A549 (cell line): ENCODE measurements at regions not wholly inside any gene's neighbourhood (a gene's known extent, or its start where the extent isn't known, plus 50 kb on each side); places are given as distances from the start of the nearest gene placed in this dataset.
"Not testable (repeated sequence)": the region's sequence is repeated elsewhere in the genome, so short reads cannot be mapped to it uniquely, and the experiment has no call there.

Experiments used
- ATAC-seq, 2 experiments: fragments of 200-7000 bp in 1 of 2; fragments of >200 bp in 1 of 2; cut with Nextera tagmentation in 1 of 2; cut with Tn5 transposase in 1 of 2; 3 replicates each; pipeline versions ENCODE4 v1.8.0 to v1.9.1; 2018 to 2020; ENCODE audit warnings: mild to moderate bottlenecking in 1 of 2, moderate library complexity in 1 of 2
- CTCF ChIA-PET: fragments of 300-600 bp; sonication (Branson Sonifier 250); formaldehyde crosslinking; extraction: SDS; loops from one replicate; lab custom pipeline; 2021; ENCODE audit warnings: antibody characterized with exemption, inconsistent platforms; lab: Yijun Ruan, JAX
- POLR2A ChIA-PET: fragments of 350-600 bp; formaldehyde crosslinking; extraction: SDS; loops from one replicate; lab custom pipeline; 2021; ENCODE audit warnings: antibody characterized with exemption, inconsistent platforms; lab: Yijun Ruan, JAX
- DNase-seq, 2 experiments: peaks; one replicate each; pipeline versions ENCODE4 v3.0.0 to v3.0.0-alpha.2; 2011 to 2016; ENCODE audit warnings: low read depth in 1 of 2, low spot score in 1 of 2
- FAIRE-seq: peaks from 2 replicates; lab custom pipeline; 2011; peaks lifted over from hg19 to GRCh38; lab: Jason Lieb, UNC
- H3K27ac ChIP-seq, 2 experiments: fragments of >200 bp; sonication (Bioruptor Twin); formaldehyde crosslinking; 3 replicates each; pipeline ENCODE4 v1.5.1; 2016 to 2017
- H3K4me1 ChIP-seq: fragments of >200 bp; sonication (Bioruptor Twin); formaldehyde crosslinking; 3 replicates; pipeline ENCODE4 v1.6.1; 2016
- H3K4me2 ChIP-seq: fragments of >200 bp; sonication (Bioruptor Twin); formaldehyde crosslinking; 3 replicates; pipeline ENCODE4 v1.6.1; 2016
- H3K4me3 ChIP-seq: fragments of >200 bp; sonication (Bioruptor Twin); formaldehyde crosslinking; 3 replicates; pipeline ENCODE4 v1.5.1; 2016
- H3K9me3 ChIP-seq: fragments of >200 bp; sonication (Bioruptor Twin); formaldehyde crosslinking; 3 replicates; pipeline ENCODE4 v1.6.1; 2016
- BHLHE40 ChIP-seq: IDR thresholded peaks from 2 replicates; pipeline ENCODE4 v1.6.1; 2012; ENCODE audit warnings: low read depth, low read length, inconsistent platforms
- CHD4 ChIP-seq: fragments of 200-600 bp; sonication (generic); IDR thresholded peaks from 2 replicates; pipeline ENCODE4 v1.6.1; 2016; ENCODE audit warnings: antibody characterized with exemption, mild to moderate bottlenecking, borderline replicate concordance
- EP300 ChIP-seq, 2 experiments: fragments of >200 bp; sonication (Bioruptor Twin); formaldehyde crosslinking; IDR thresholded peaks; 2 replicates in 1 of 2; 3 replicates in 1 of 2; pipeline ENCODE4 v1.6.1; 2016 to 2017
- GATA3 ChIP-seq: IDR thresholded peaks from 2 replicates; pipeline ENCODE4 v1.6.1; 2012; ENCODE audit warnings: borderline replicate concordance
- HDAC2 ChIP-seq: fragments of 200-600 bp; sonication (generic); IDR thresholded peaks from 2 replicates; pipeline ENCODE4 v1.6.1; 2016
- HOXB5 ChIP-seq: fragments of 250-450 bp; sonication (Bioruptor Pico); IDR thresholded peaks from 2 replicates; pipeline ENCODE4 v1.5.0; 2020; ENCODE audit warnings: mild to moderate bottlenecking, moderate library complexity
- KDM5A ChIP-seq: fragments of 200-600 bp; sonication (generic); IDR thresholded peaks from 2 replicates; pipeline ENCODE4 v1.6.1; 2016; ENCODE audit warnings: antibody characterized with exemption, mild to moderate bottlenecking
- RARB ChIP-seq: fragments of 250-450 bp; sonication (Bioruptor Pico); IDR thresholded peaks from 2 replicates; pipeline ENCODE4 v1.8.0; 2021; ENCODE audit warnings: mild to moderate bottlenecking, moderate library complexity
- RNF2 ChIP-seq: fragments of 200-600 bp; sonication (generic); IDR thresholded peaks from 2 replicates; pipeline ENCODE4 v1.6.1; 2016; ENCODE audit warnings: low read depth, mild to moderate bottlenecking, antibody characterized with exemption, moderate library complexity, borderline replicate concordance
- ZC3H11A ChIP-seq: fragments of 450-650 bp; IDR thresholded peaks from 2 replicates; pipeline ENCODE4 v1.6.1; 2014; ENCODE audit warnings: antibody characterized with exemption, mild to moderate bottlenecking
- ZFP36 ChIP-seq: fragments of 450-650 bp; IDR thresholded peaks from 2 replicates; pipeline ENCODE4 v1.6.1; 2014; ENCODE audit warnings: borderline replicate concordance; ENCODE audit not compliant: partially characterized antibody
- WGBS: methylation state at CpG from one replicate; pipeline ENCODE4 v1.1.6; 2017; ENCODE audit errors: missing lambda C conversion rate; 5-methylcytosine and 5-hydroxymethylcytosine counted together
- TF ChIP-seq, protein P1 (sequence below): fragments of 200-600 bp; sonication (generic); IDR thresholded peaks from 2 replicates; pipeline ENCODE4 v1.6.1; 2016; ENCODE audit warnings: antibody characterized with exemption, mild to moderate bottlenecking, moderate library complexity
- TF ChIP-seq, protein P2 (sequence below): IDR thresholded peaks from 2 replicates; pipeline ENCODE4 v1.6.1; 2012
- TF ChIP-seq, protein P3 (sequence below): IDR thresholded peaks from 2 replicates; pipeline ENCODE4 v1.6.1; 2012
- TF ChIP-seq, protein P4 (sequence below): fragments of 250-450 bp; sonication (Bioruptor Pico); IDR thresholded peaks from 2 replicates; pipeline ENCODE4 v1.5.0; 2021; ENCODE audit warnings: mild to moderate bottlenecking, moderate library complexity, borderline replicate concordance
- TF ChIP-seq, protein P5 (sequence below): fragments of >200 bp; sonication (Bioruptor Twin); formaldehyde crosslinking; IDR thresholded peaks from 3 replicates; pipeline ENCODE4 v1.5.1; 2016

DNA sequence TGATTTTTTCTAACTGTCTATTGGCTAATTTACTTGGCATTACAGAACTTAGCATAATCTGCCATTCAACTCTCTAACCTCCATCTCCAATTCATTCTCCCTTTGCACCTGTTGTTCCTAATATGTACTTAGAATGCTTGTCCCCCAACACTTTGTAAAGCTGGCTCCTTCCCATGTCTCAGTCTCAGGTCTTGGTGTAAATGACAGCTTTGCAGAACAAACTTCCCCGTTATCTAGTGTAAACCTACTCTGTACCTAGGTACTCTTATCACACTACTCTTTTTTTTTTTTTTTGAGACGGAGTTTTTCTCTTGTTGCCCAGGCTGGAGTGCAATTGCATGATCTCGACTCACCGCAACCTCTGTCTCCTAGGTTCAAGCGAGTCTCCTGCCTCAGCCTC, 77.2 kb upstream of the CTNNA1 start (continued):
- TF ChIP-seq ZFP36: no peak

DNA sequence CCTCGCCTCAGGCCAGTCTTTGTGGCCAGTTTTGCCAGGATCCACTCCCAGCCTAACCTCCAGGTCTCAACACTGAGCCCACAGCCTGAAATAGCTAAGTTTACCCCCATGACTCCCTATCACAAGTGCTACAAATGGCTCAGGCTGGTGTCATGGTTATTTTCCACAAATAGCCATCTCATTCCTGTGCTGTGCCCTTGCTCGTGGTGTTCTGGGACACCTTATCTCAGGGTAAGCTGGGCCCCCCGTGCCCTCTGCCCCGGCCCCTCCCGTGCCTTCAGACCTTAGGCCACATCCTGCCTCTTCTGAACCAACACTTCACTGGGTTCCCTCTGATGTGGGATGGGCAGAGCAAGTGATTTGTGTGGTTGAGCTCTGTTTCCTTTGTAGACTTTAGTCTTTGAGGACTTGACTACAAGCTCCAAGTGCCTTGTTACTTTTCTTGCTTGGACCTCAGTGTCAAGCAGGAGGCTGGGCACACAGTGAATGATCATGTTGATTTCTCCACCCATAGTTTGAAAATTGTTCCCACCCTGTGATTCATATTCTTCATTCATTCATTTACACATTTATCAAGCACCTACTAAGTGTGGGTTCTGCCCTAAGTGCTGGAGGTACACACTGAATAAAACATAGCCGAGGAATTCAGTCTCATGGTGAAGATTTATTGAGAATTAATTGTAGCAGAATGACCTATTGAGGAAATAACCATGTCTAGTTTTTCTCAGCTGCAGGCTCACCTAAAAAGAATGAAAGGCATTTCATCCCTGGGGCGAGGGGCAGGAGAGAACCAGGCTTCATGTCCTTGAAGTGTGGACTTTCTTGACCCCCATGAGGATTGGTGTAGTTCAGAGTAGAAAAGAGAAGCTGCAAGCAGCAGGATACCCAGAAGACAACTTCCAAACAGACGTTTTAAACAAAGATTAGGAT, 84.5 kb upstream of the CTNNA1 start:
- Histone ChIP-seq H3K9me3 (no peaks in the 10 kb centered on the region), H3K4me1 (peaks cover 14% of the 10 kb centered on the region), H3K27ac (peak overlapping the region in 1 of 2 experiments; percentile 24; a peak in 1 of 6 replicates), H3K4me2 (peak overlapping the region; percentile 40; the same call in 2 of the 3 replicates), H3K4me3 (no peak overlapping the region)
- TF ChIP-seq EP300 (IDR thresholded peaks at IDR 0.05) (no peak), BHLHE40 (no peak), CHD4 (no peak), HDAC2 (no peak), GATA3 (no peak), RNF2 (no peak), RARB (CRISPR knock-in tag) (no peak), HOXB5 (CRISPR knock-in tag) (no peak), KDM5A (no peak), ZC3H11A (no peak)
- TF ChIP-seq, protein P1, sequence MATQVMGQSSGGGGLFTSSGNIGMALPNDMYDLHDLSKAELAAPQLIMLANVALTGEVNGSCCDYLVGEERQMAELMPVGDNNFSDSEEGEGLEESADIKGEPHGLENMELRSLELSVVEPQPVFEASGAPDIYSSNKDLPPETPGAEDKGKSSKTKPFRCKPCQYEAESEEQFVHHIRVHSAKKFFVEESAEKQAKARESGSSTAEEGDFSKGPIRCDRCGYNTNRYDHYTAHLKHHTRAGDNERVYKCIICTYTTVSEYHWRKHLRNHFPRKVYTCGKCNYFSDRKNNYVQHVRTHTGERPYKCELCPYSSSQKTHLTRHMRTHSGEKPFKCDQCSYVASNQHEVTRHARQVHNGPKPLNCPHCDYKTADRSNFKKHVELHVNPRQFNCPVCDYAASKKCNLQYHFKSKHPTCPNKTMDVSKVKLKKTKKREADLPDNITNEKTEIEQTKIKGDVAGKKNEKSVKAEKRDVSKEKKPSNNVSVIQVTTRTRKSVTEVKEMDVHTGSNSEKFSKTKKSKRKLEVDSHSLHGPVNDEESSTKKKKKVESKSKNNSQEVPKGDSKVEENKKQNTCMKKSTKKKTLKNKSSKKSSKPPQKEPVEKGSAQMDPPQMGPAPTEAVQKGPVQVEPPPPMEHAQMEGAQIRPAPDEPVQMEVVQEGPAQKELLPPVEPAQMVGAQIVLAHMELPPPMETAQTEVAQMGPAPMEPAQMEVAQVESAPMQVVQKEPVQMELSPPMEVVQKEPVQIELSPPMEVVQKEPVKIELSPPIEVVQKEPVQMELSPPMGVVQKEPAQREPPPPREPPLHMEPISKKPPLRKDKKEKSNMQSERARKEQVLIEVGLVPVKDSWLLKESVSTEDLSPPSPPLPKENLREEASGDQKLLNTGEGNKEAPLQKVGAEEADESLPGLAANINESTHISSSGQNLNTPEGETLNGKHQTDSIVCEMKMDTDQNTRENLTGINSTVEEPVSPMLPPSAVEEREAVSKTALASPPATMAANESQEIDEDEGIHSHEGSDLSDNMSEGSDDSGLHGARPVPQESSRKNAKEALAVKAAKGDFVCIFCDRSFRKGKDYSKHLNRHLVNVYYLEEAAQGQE: no peak
- TF ChIP-seq, protein P2, sequence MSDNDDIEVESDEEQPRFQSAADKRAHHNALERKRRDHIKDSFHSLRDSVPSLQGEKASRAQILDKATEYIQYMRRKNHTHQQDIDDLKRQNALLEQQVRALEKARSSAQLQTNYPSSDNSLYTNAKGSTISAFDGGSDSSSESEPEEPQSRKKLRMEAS: no peak
- TF ChIP-seq, protein P3, sequence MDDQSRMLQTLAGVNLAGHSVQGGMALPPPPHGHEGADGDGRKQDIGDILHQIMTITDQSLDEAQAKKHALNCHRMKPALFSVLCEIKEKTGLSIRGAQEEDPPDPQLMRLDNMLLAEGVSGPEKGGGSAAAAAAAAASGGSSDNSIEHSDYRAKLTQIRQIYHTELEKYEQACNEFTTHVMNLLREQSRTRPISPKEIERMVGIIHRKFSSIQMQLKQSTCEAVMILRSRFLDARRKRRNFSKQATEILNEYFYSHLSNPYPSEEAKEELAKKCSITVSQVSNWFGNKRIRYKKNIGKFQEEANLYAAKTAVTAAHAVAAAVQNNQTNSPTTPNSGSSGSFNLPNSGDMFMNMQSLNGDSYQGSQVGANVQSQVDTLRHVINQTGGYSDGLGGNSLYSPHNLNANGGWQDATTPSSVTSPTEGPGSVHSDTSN: no peak
- TF ChIP-seq, protein P4, sequence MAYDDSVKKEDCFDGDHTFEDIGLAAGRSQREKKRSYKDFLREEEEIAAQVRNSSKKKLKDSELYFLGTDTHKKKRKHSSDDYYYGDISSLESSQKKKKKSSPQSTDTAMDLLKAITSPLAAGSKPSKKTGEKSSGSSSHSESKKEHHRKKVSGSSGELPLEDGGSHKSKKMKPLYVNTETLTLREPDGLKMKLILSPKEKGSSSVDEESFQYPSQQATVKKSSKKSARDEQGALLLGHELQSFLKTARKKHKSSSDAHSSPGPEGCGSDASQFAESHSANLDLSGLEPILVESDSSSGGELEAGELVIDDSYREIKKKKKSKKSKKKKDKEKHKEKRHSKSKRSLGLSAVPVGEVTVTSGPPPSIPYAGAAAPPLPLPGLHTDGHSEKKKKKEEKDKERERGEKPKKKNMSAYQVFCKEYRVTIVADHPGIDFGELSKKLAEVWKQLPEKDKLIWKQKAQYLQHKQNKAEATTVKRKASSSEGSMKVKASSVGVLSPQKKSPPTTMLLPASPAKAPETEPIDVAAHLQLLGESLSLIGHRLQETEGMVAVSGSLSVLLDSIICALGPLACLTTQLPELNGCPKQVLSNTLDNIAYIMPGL (CRISPR knock-in tag): no peak
- TF ChIP-seq, protein P5, sequence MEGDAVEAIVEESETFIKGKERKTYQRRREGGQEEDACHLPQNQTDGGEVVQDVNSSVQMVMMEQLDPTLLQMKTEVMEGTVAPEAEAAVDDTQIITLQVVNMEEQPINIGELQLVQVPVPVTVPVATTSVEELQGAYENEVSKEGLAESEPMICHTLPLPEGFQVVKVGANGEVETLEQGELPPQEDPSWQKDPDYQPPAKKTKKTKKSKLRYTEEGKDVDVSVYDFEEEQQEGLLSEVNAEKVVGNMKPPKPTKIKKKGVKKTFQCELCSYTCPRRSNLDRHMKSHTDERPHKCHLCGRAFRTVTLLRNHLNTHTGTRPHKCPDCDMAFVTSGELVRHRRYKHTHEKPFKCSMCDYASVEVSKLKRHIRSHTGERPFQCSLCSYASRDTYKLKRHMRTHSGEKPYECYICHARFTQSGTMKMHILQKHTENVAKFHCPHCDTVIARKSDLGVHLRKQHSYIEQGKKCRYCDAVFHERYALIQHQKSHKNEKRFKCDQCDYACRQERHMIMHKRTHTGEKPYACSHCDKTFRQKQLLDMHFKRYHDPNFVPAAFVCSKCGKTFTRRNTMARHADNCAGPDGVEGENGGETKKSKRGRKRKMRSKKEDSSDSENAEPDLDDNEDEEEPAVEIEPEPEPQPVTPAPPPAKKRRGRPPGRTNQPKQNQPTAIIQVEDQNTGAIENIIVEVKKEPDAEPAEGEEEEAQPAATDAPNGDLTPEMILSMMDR: no peak
- CTCF ChIA-PET: no interaction called here
- DNase-seq (peak in 1 of 2 experiments; percentile 20), ATAC-seq (peak in 1 of 2 experiments; percentile 30; a peak in 1 of 6 replicates), FAIRE-seq (no peak)
- WGBS: 50% methylated on average over 8 of the region's 8 CpGs
- POLR2A ChIA-PET: no interaction called here

DNA sequence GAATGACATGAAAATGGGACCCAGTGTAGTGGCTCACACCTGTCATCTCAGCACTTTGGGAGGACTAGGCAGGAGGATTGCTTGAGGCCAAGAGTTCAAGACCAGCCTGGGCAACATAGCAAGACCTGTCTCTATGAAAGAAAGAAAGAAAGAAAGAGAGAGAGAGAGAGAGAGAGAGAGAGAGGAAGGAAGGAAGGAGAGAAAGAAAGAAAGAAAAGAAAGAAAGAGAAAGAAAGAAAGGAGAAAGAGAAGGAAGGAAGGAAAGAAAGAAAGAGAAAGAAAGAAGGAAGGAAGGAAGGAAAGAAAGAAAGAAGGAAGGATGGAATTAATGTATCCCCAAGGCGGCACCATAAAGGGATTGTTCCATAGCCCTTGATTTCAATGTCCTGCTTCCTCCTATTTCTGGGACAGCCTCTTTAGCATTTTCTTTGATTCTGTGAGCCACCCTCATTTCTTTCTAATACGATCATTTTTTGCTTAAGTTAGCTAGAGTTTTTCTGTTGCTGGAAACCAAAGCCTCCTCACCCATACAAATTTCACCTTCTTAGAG, 85.4 kb upstream of the CTNNA1 start:
- H3K27ac ChIP-seq, FAIRE-seq, DNase-seq, H3K4me3 ChIP-seq, H3K4me2 ChIP-seq, H3K9me3 ChIP-seq, POLR2A ChIA-PET, ATAC-seq: not testable (repeated sequence)
- 89% methylated on average over 2 of the region's 2 CpGs for WGBS
- CTCF ChIA-PET: interaction anchor here (0.6 kb wide), 1 partner anchor 1494 kb away, joined by 5 read pairs; no protein-coding TSS in a partner anchor
- peaks cover 14% of the 10 kb centered on the region for H3K4me1 ChIP-seq
